ENCODE measurements at regions not wholly inside any gene's neighbourhood (a gene's known extent, or its start where the extent isn't known, plus 50 kb on each side); places are given as distances from the start of the nearest gene placed in this dataset.
"Not testable (repeated sequence)": the region's sequence is repeated elsewhere in the genome, so short reads cannot be mapped to it uniquely, and the experiment has no call there.

- H3K36me3 ChIP-seq (ENCODE audit: insufficient read depth, low read length): no peaks in the 10 kb centered on the region
- no peaks in the 10 kb centered on the region for H3K4me1 ChIP-seq (ENCODE audit: insufficient read depth, low read length)
- intact Hi-C loops (cut with micrococcal nuclease): no loop called here
- Mint-ChIP-seq H3K27me3 (no peaks in the 10 kb centered on the region), H3K36me3 (no peaks in the 10 kb centered on the region), H3K4me1 (no peaks in the 10 kb centered on the region), H3K4me3 (no peak overlapping the region), H3K9me3 (peaks cover 0 to 2% (median 0%) of the 10 kb centered on the region in 8 donors), H3K27ac (peak overlapping the region in 1 of 7 donors; percentile 70)
- ChIA-PET CTCF (ENCODE audit: partially characterized antibody) (no interaction called here), POLR2A (ENCODE audit: partially characterized antibody) (no interaction called here)
- H3K27ac ChIP-seq (ENCODE audit: low read depth, low read length): no peak overlapping the region
- H3K4me3 ChIP-seq (ENCODE audit: low read length in 2 of 2): no peak overlapping the region
- no peak for DNase-seq
- H3K27me3 ChIP-seq (ENCODE audit: insufficient read depth, low read length): no peaks in the 10 kb centered on the region
- H3K9me3 ChIP-seq (ENCODE audit: control insufficient read depth in 1 of 2, low read length in 2 of 2): no peaks in the 10 kb centered on the region
Observed at GRCh38 chr1:185468626-185469025, 151.6 kb upstream of the IVNS1ABP start.

GRCh38 chr1:185467122-185467521 is 150.1 kb upstream of the IVNS1ABP start:
- Mint-ChIP-seq H3K9me3 (no peaks in the 10 kb centered on the region), H3K4me1 (no peaks in the 10 kb centered on the region), H3K27ac (no peak overlapping the region), H3K36me3 (no peaks in the 10 kb centered on the region), H3K4me3 (no peak overlapping the region), H3K27me3 (no peaks in the 10 kb centered on the region)
- intact Hi-C loops (cut with micrococcal nuclease): no loop called here
- Histone ChIP-seq H3K4me3 (ENCODE audit: low read length in 2 of 2) (no peak overlapping the region), H3K4me1 (ENCODE audit: insufficient read depth, low read length) (no peaks in the 10 kb centered on the region), H3K36me3 (ENCODE audit: insufficient read depth, low read length) (no peaks in the 10 kb centered on the region), H3K27me3 (ENCODE audit: insufficient read depth, low read length) (no peaks in the 10 kb centered on the region), H3K9me3 (ENCODE audit: control insufficient read depth in 1 of 2, low read length in 2 of 2) (no peaks in the 10 kb centered on the region), H3K27ac (ENCODE audit: low read depth, low read length) (no peak overlapping the region)
- ChIA-PET POLR2A (ENCODE audit: partially characterized antibody) (no interaction called here), CTCF (ENCODE audit: partially characterized antibody) (interaction anchor here (0.9 kb wide), 1 partner anchor 129 kb away, joined by 3 read pairs; no protein-coding TSS in a partner anchor)
- no peak for DNase-seq

GRCh38 chr1:185464777-185465176 is 147.7 kb upstream of the IVNS1ABP start:
- H3K27me3 Mint-ChIP-seq: no peaks in the 10 kb centered on the region
- H3K4me1 ChIP-seq (ENCODE audit: insufficient read depth, low read length): no peaks in the 10 kb centered on the region
- no peak overlapping the region for H3K4me3 ChIP-seq (ENCODE audit: low read length in 2 of 2)
- no peak overlapping the region for H3K4me3 Mint-ChIP-seq
- H3K36me3 Mint-ChIP-seq: no peaks in the 10 kb centered on the region
- no peaks in the 10 kb centered on the region for H3K36me3 ChIP-seq (ENCODE audit: insufficient read depth, low read length)
- ChIA-PET POLR2A (ENCODE audit: partially characterized antibody) (no interaction called here), CTCF (ENCODE audit: partially characterized antibody) (no interaction called here)
- H3K9me3 Mint-ChIP-seq: no peaks in the 10 kb centered on the region
- H3K27ac ChIP-seq (ENCODE audit: low read depth, low read length): no peak overlapping the region
- intact Hi-C loops (cut with micrococcal nuclease): no loop called here
- H3K4me1 Mint-ChIP-seq: no peaks in the 10 kb centered on the region
- H3K27ac Mint-ChIP-seq: no peak overlapping the region
- DNase-seq: no peak
- H3K9me3 ChIP-seq (ENCODE audit: control insufficient read depth in 1 of 2, low read length in 2 of 2): no peaks in the 10 kb centered on the region
- no peaks in the 10 kb centered on the region for H3K27me3 ChIP-seq (ENCODE audit: insufficient read depth, low read length)

- intact Hi-C loops (cut with micrococcal nuclease): no loop called here
- H3K27ac Mint-ChIP-seq: no peak overlapping the region
- POLR2A ChIA-PET (ENCODE audit: partially characterized antibody): no interaction called here
Observed at GRCh38 chr1:185463433-185463832, 146.4 kb upstream of the IVNS1ABP start.

GRCh38 chr1:185463011-185463410 is 146.0 kb upstream of the IVNS1ABP start:
- Mint-ChIP-seq H3K9me3 (no peaks in the 10 kb centered on the region), H3K4me1 (no peaks in the 10 kb centered on the region), H3K4me3 (no peak overlapping the region), H3K27ac (no peak overlapping the region), H3K27me3 (no peaks in the 10 kb centered on the region), H3K36me3 (no peaks in the 10 kb centered on the region)
- Histone ChIP-seq H3K27ac (ENCODE audit: low read depth, low read length) (no peak overlapping the region), H3K4me1 (ENCODE audit: insufficient read depth, low read length) (no peaks in the 10 kb centered on the region), H3K27me3 (ENCODE audit: insufficient read depth, low read length) (no peaks in the 10 kb centered on the region), H3K36me3 (ENCODE audit: insufficient read depth, low read length) (no peaks in the 10 kb centered on the region), H3K4me3 (ENCODE audit: low read length in 2 of 2) (no peak overlapping the region), H3K9me3 (ENCODE audit: control insufficient read depth in 1 of 2, low read length in 2 of 2) (no peaks in the 10 kb centered on the region)
- intact Hi-C loops (cut with micrococcal nuclease): no loop called here
- POLR2A ChIA-PET (ENCODE audit: partially characterized antibody): no interaction called here
- no peak for DNase-seq
- CTCF ChIA-PET (ENCODE audit: partially characterized antibody): no interaction called here

More at GRCh38 chr1:185463433-185463832, 146.4 kb upstream of the IVNS1ABP start:
- Histone ChIP-seq H3K27ac (ENCODE audit: low read depth, low read length) (no peak overlapping the region), H3K4me1 (ENCODE audit: insufficient read depth, low read length) (no peaks in the 10 kb centered on the region), H3K4me3 (ENCODE audit: low read length in 2 of 2) (no peak overlapping the region), H3K9me3 (ENCODE audit: control insufficient read depth in 1 of 2, low read length in 2 of 2) (no peaks in the 10 kb centered on the region), H3K36me3 (ENCODE audit: insufficient read depth, low read length) (no peaks in the 10 kb centered on the region), H3K27me3 (ENCODE audit: insufficient read depth, low read length) (no peaks in the 10 kb centered on the region)
- H3K4me3 Mint-ChIP-seq: no peak overlapping the region
- H3K4me1 Mint-ChIP-seq: no peaks in the 10 kb centered on the region
- DNase-seq: no peak
- H3K36me3 Mint-ChIP-seq: no peaks in the 10 kb centered on the region
- no peaks in the 10 kb centered on the region for H3K27me3 Mint-ChIP-seq
- CTCF ChIA-PET (ENCODE audit: partially characterized antibody): no interaction called here
- H3K9me3 Mint-ChIP-seq: no peaks in the 10 kb centered on the region

GRCh38 chr1:185460723-185461122 is 143.7 kb upstream of the IVNS1ABP start:
- H3K36me3 Mint-ChIP-seq; H3K27me3 ChIP-seq (ENCODE audit: insufficient read depth, low read length); H3K27ac ChIP-seq (ENCODE audit: low read depth, low read length); H3K27ac Mint-ChIP-seq; POLR2A ChIA-PET (ENCODE audit: partially characterized antibody); H3K4me3 ChIP-seq (ENCODE audit: low read length in 2 of 2); DNase-seq; H3K27me3 Mint-ChIP-seq; intact Hi-C loops (cut with micrococcal nuclease); H3K36me3 ChIP-seq (ENCODE audit: insufficient read depth, low read length); CTCF ChIA-PET (ENCODE audit: partially characterized antibody); H3K9me3 ChIP-seq (ENCODE audit: control insufficient read depth in 1 of 2, low read length in 2 of 2); H3K9me3 Mint-ChIP-seq; H3K4me1 Mint-ChIP-seq; H3K4me1 ChIP-seq (ENCODE audit: insufficient read depth, low read length); H3K4me3 Mint-ChIP-seq: not testable (repeated sequence)

- Histone ChIP-seq H3K27me3 (ENCODE audit: insufficient read depth, low read length) (no peaks in the 10 kb centered on the region), H3K4me3 (ENCODE audit: low read length in 2 of 2) (no peak overlapping the region), H3K27ac (ENCODE audit: low read depth, low read length) (no peak overlapping the region), H3K4me1 (ENCODE audit: insufficient read depth, low read length) (no peaks in the 10 kb centered on the region), H3K36me3 (ENCODE audit: insufficient read depth, low read length) (no peaks in the 10 kb centered on the region), H3K9me3 (ENCODE audit: control insufficient read depth in 1 of 2, low read length in 2 of 2) (no peaks in the 10 kb centered on the region)
- H3K4me3 Mint-ChIP-seq: no peak overlapping the region
- H3K27me3 Mint-ChIP-seq: no peaks in the 10 kb centered on the region
- H3K4me1 Mint-ChIP-seq: no peaks in the 10 kb centered on the region
- no peak for DNase-seq
- POLR2A ChIA-PET (ENCODE audit: partially characterized antibody): no interaction called here
- CTCF ChIA-PET (ENCODE audit: partially characterized antibody): no interaction called here
- intact Hi-C loops (cut with micrococcal nuclease): no loop called here
- H3K27ac Mint-ChIP-seq: no peak overlapping the region
- no peaks in the 10 kb centered on the region for H3K36me3 Mint-ChIP-seq
- H3K9me3 Mint-ChIP-seq: peaks cover 0 to 3% (median 0%) of the 10 kb centered on the region in 8 donors
Observed at GRCh38 chr1:185459141-185459540, 142.1 kb upstream of the IVNS1ABP start.

- Histone ChIP-seq H3K27me3 (ENCODE audit: insufficient read depth, low read length) (no peaks in the 10 kb centered on the region), H3K36me3 (ENCODE audit: insufficient read depth, low read length) (no peaks in the 10 kb centered on the region), H3K4me1 (ENCODE audit: insufficient read depth, low read length) (no peaks in the 10 kb centered on the region), H3K9me3 (ENCODE audit: control insufficient read depth in 1 of 2, low read length in 2 of 2) (no peaks in the 10 kb centered on the region), H3K27ac (ENCODE audit: low read depth, low read length) (no peak overlapping the region), H3K4me3 (ENCODE audit: low read length in 2 of 2) (no peak overlapping the region)
- intact Hi-C loops (cut with micrococcal nuclease): no loop called here
- Mint-ChIP-seq H3K36me3 (no peaks in the 10 kb centered on the region), H3K4me1 (no peaks in the 10 kb centered on the region), H3K27me3 (no peaks in the 10 kb centered on the region), H3K9me3 (peaks cover 0 to 3% (median 0%) of the 10 kb centered on the region in 8 donors), H3K4me3 (no peak overlapping the region), H3K27ac (no peak overlapping the region)
- DNase-seq: no peak
- ChIA-PET POLR2A (ENCODE audit: partially characterized antibody) (no interaction called here), CTCF (ENCODE audit: partially characterized antibody) (no interaction called here)
Observed at GRCh38 chr1:185458670-185459069, 141.6 kb upstream of the IVNS1ABP start.

Data from CD4-positive, alpha-beta memory T cell (primary cell).